ENCODE measurements at regions not wholly inside any gene's neighbourhood (a gene's known extent, or its start where the extent isn't known, plus 50 kb on each side); places are given as distances from the start of the nearest gene placed in this dataset.

- no peak overlapping the region for H3K4me3 ChIP-seq (ENCODE audit: low read depth, low read length)
- in situ Hi-C loops (cut with HindIII; ENCODE audit: low sequenced_read_pairs) = loop anchor here (25.0 kb wide), 1 partner anchor 161 kb away; no protein-coding TSS in a partner anchor
- DNase-seq (ENCODE audit: low read depth) = no peak
- TF ChIP-seq CTCF (IDR thresholded peaks at IDR 0.05; ENCODE audit: low read depth, low read length, missing control alignments) = no peak
Observed at GRCh38 chr1:93023281-93023680, 55.8 kb upstream of the MTF2 start.

GRCh38 chr1:93025572-93025971, 53.5 kb upstream of the MTF2 start:
- TF ChIP-seq CTCF (IDR thresholded peaks at IDR 0.05; ENCODE audit: low read depth, low read length, missing control alignments) = no peak
- in situ Hi-C loops (cut with HindIII; ENCODE audit: low sequenced_read_pairs) = no loop called here
- H3K4me3 ChIP-seq (ENCODE audit: low read depth, low read length) = no peak overlapping the region
- DNase-seq (ENCODE audit: low read depth) = no peak

GRCh38 chr1:93028542-93028941, 50.5 kb upstream of the MTF2 start:
- in situ Hi-C loops (cut with HindIII; ENCODE audit: low sequenced_read_pairs) = no loop called here
- no peak overlapping the region for H3K4me3 ChIP-seq (ENCODE audit: low read depth, low read length)
- no peak for TF ChIP-seq CTCF (IDR thresholded peaks at IDR 0.05; ENCODE audit: low read depth, low read length, missing control alignments)
- DNase-seq (ENCODE audit: low read depth) = no peak
